Panc1 (cell line): ENCODE measurements at regions not wholly inside any gene's neighbourhood (a gene's known extent, or its start where the extent isn't known, plus 50 kb on each side); places are given as distances from the start of the nearest gene placed in this dataset.

Source experiments
- ATAC-seq: fragments of 200-7000 bp; cut with Tn5 transposase; 2 replicates; pipeline ENCODE4 v1.9.1; 2020; ENCODE audit warnings: mild to moderate bottlenecking, moderate library complexity
- BruUV-seq: library from RNA; stranded (reverse); fragments of 400-500 nt; replicated peaks from 2 replicates; lab custom pipeline; 2021; lab: Mats Ljungman, UMichigan
- CTCF ChIA-PET: fragments of 300-600 bp; sonication (Branson Sonifier 250); formaldehyde crosslinking; loops from one replicate; lab custom pipeline; 2022; ENCODE audit warnings: antibody characterized with exemption; lab: Charles Lee
- POLR2A ChIA-PET: fragments of 300-600 bp; sonication (Branson Sonifier 250); formaldehyde crosslinking; loops from one replicate; lab custom pipeline; 2022; ENCODE audit warnings: antibody characterized with exemption; lab: Charles Lee
- DNase-seq: peaks from one replicate; pipeline ENCODE4 v3.0.0-alpha.2; 2010; ENCODE audit warnings: low read depth, low spot score
- H3K27ac ChIP-seq: 2 replicates; pipeline ENCODE4 v1.5.1; 2011; ENCODE audit warnings: mild to moderate bottlenecking, low read length, inconsistent platforms
- H3K27me3 ChIP-seq: fragments of 200-500 bp; sonication (Bioruptor generic); 2 replicates; pipeline ENCODE4 v1.6.0; 2014; ENCODE audit warnings: low read length, inconsistent platforms; ENCODE audit not compliant: control insufficient read depth, insufficient read depth
- H3K36me3 ChIP-seq: fragments of 200-500 bp; sonication (Bioruptor generic); 2 replicates; pipeline ENCODE4 v1.5.1; 2014; ENCODE audit warnings: inconsistent platforms, mild to moderate bottlenecking, low read length, moderate library complexity; ENCODE audit not compliant: control insufficient read depth, insufficient read depth
- H3K4me1 ChIP-seq: 2 replicates; pipeline ENCODE4 v1.5.1; 2011; ENCODE audit warnings: inconsistent platforms, mild to moderate bottlenecking, low read length, moderate library complexity; ENCODE audit not compliant: control insufficient read depth, insufficient read depth
- H3K4me3 ChIP-seq, 2 experiments: 2 replicates each; pipeline ENCODE4 v1.5.1; 2011 to 2012; ENCODE audit warnings: low read depth in 2 of 2, low read length in 2 of 2, mild to moderate bottlenecking in 2 of 2, inconsistent platforms in 1 of 2, moderate library complexity in 1 of 2
- H3K9me3 ChIP-seq: fragments of 200-500 bp; sonication (Bioruptor generic); 2 replicates; pipeline ENCODE4 v1.5.1; 2014; ENCODE audit warnings: low read depth, mild to moderate bottlenecking, inconsistent platforms, low read length, moderate library complexity; ENCODE audit not compliant: control insufficient read depth, insufficient read depth
- CTCF ChIP-seq: fragments of 450-650 bp; IDR thresholded peaks from 2 replicates; pipeline ENCODE4 v1.5.1; 2017; ENCODE audit warnings: mild to moderate bottlenecking
- POLR2AphosphoS5 ChIP-seq: IDR thresholded peaks from 2 replicates; pipeline ENCODE4 v1.6.1; 2012; ENCODE audit warnings: mild to moderate bottlenecking, low read depth, low read length, moderate library complexity
- REST ChIP-seq, 2 experiments: IDR thresholded peaks; 2 replicates each; pipeline ENCODE4 v1.6.1; 2011 to 2012; ENCODE audit warnings: low read depth in 2 of 2, control low read depth in 1 of 2, low read length in 1 of 2, mild to moderate bottlenecking in 1 of 2, moderate library complexity in 1 of 2; ENCODE audit not compliant: insufficient read depth in 1 of 2
- SIN3A ChIP-seq: IDR thresholded peaks from 2 replicates; pipeline ENCODE4 v1.6.1; 2012; ENCODE audit warnings: low read depth, mild to moderate bottlenecking, low read length, moderate library complexity, borderline replicate concordance; ENCODE audit not compliant: insufficient read depth
- TCF7L2 ChIP-seq: IDR thresholded peaks from 2 replicates; pipeline ENCODE4 v1.6.1; 2011; ENCODE audit warnings: mild to moderate bottlenecking, low read depth, low read length, inconsistent platforms
- in situ Hi-C: cut with HindIII; loops from 2 replicates; pipeline ENCODE4 v1.10.0; 2016; ENCODE audit warnings: low sequenced_read_pairs, low pct_unique_long_range_greater_than_20kb
- intact Hi-C: fragments of 100-400 bp; cut with micrococcal nuclease; formaldehyde crosslinking; loops from one replicate; pipeline ENCODE4 v1.10.0; 2022; ENCODE audit not compliant: unreplicated experiment

- in situ Hi-C loops: no loop called here
- Histone ChIP-seq H3K9me3 (no peaks in the 10 kb centered on the region), H3K4me3 (no peak overlapping the region), H3K27me3 (no peaks in the 10 kb centered on the region), H3K4me1 (no peaks in the 10 kb centered on the region), H3K36me3 (no peaks in the 10 kb centered on the region), H3K27ac (no peak overlapping the region)
- BruUV-seq: no TSS peak
- ChIA-PET POLR2A (no interaction called here), CTCF (no interaction called here)
- TF ChIP-seq CTCF (no peak), REST (IDR thresholded peaks at IDR 0.05; ENCODE audit: insufficient read depth in 1 of 2, low read depth in 2 of 2, low read length in 1 of 2) (no peak), TCF7L2 (no peak)
- ATAC-seq: no peak
- intact Hi-C loops: no loop called here
- no peak for DNase-seq
Measured at GRCh38 chr2:183267148-183267827, 143.0 kb downstream of the NUP35 start.

- TF ChIP-seq CTCF: no peak
- TF ChIP-seq TCF7L2: no peak
- no peak for TF ChIP-seq REST (IDR thresholded peaks at IDR 0.05; ENCODE audit: insufficient read depth in 1 of 2, low read depth in 2 of 2, low read length in 1 of 2)
- no peak for TF ChIP-seq SIN3A
- no peak for TF ChIP-seq POLR2AphosphoS5
- CTCF ChIA-PET: no interaction called here
- Histone ChIP-seq H3K4me3 (no peak overlapping the region), H3K9me3 (no peaks in the 10 kb centered on the region), H3K4me1 (no peaks in the 10 kb centered on the region), H3K36me3 (no peaks in the 10 kb centered on the region), H3K27me3 (no peaks in the 10 kb centered on the region), H3K27ac (no peak overlapping the region)
- in situ Hi-C loops: no loop called here
- DNase-seq (no peak), ATAC-seq (no peak)
- POLR2A ChIA-PET: no interaction called here
- intact Hi-C loops: no loop called here
- BruUV-seq: no TSS peak
Measured at GRCh38 chr2:183269956-183270355, 145.7 kb downstream of the NUP35 start.
